ENCODE measurements at regions not wholly inside any gene's neighbourhood (a gene's known extent, or its start where the extent isn't known, plus 50 kb on each side); places are given as distances from the start of the nearest gene placed in this dataset.

- TF ChIP-seq CHD7 (IDR thresholded peaks at IDR 0.05; ENCODE audit: insufficient replicate concordance, low read length) (no peak), ATF3 (IDR thresholded peaks at IDR 0.05; ENCODE audit: insufficient read depth, low read depth, low read length) (no peak), FOSL1 (IDR thresholded peaks at IDR 0.05; ENCODE audit: insufficient read depth, low read depth, low read length) (no peak), HDAC2 (IDR thresholded peaks at IDR 0.05; ENCODE audit: borderline replicate concordance in 1 of 2, low read depth in 2 of 2, low read length in 2 of 2) (no peak)
Observed at GRCh38 chr2:439556-440402, 151.9 kb upstream of the ALKAL2 start (continued).
